HCT116 (cell line): ENCODE measurements at regions not wholly inside any gene's neighbourhood (a gene's known extent, or its start where the extent isn't known, plus 50 kb on each side); places are given as distances from the start of the nearest gene placed in this dataset.

Source experiments
- ATAC-seq: fragments of 200-7000 bp; cut with Tn5 transposase; 2 replicates; pipeline ENCODE4 v1.9.1; 2020; ENCODE audit warnings: mild to moderate bottlenecking, moderate library complexity
- BruUV-seq: library from RNA; stranded (reverse); fragments of 400-500 nt; replicated peaks from 2 replicates; lab custom pipeline; 2021; lab: Mats Ljungman, UMichigan
- CTCF ChIA-PET: fragments of 300-600 bp; sonication (Branson Sonifier 250); formaldehyde crosslinking; loops from one replicate; lab custom pipeline; 2021; ENCODE audit warnings: antibody characterized with exemption; lab: Charles Lee
- POLR2A ChIA-PET: fragments of 300-600, 350-600 bp; sonication (Branson Sonifier 250); formaldehyde crosslinking; loops from one replicate; lab custom pipeline; 2021; ENCODE audit warnings: antibody characterized with exemption; lab: Charles Lee
- RAD21 ChIA-PET, 2 experiments: fragments of 300-600 bp; sonication (Branson Sonifier 250); formaldehyde crosslinking; loops; one replicate each; lab custom pipeline; 2023; ENCODE audit warnings: low total read pairs in 2 of 2; ENCODE audit not compliant: uncharacterized antibody in 2 of 2, unreplicated experiment in 2 of 2, low non-redundant PET in 1 of 2; lab: Charles Lee
- DNase-seq: peaks from one replicate; pipeline ENCODE4 v3.0.0-alpha.2; 2010; ENCODE audit warnings: low read depth, low spot score
- H2AFZ ChIP-seq: fragments of 200-600 bp; shearing (Covaris generic), sonication (generic); 2 replicates; pipeline ENCODE4 v1.6.1; 2017; ENCODE audit warnings: low read depth, mixed run types, mixed read lengths, antibody characterized with exemption, low read length; ENCODE audit not compliant: poor library complexity, severe bottlenecking
- H3K27ac ChIP-seq: 2 replicates; pipeline ENCODE4 v1.5.1; 2012; ENCODE audit warnings: low read depth, low read length
- H3K27me3 ChIP-seq: fragments of 200-600 bp; sonication (generic); 2 replicates; pipeline ENCODE4 v1.6.1; 2016; ENCODE audit warnings: mixed run types, low read length, mixed read lengths; ENCODE audit not compliant: insufficient read depth
- H3K36me3 ChIP-seq, 2 experiments: fragments of 200-500 bp in 1 of 2; fragments of 200-600 bp in 1 of 2; sonication (Bioruptor generic) in 1 of 2; sonication (generic) in 1 of 2; 2 replicates each; pipeline versions ENCODE4 v1.5.1 to v1.6.1; 2014 to 2016; ENCODE audit warnings: low read length in 2 of 2, inconsistent platforms in 1 of 2, mixed read lengths in 1 of 2, mixed run types in 1 of 2; ENCODE audit not compliant: insufficient read depth in 2 of 2, control insufficient read depth in 1 of 2
- H3K4me1 ChIP-seq, 2 experiments: fragments of 200-600 bp in 1 of 2; sonication (generic) in 1 of 2; 2 replicates each; pipeline versions ENCODE4 v1.5.1 to v1.6.1; 2012 to 2017; ENCODE audit warnings: low read length in 2 of 2, inconsistent platforms in 1 of 2, mild to moderate bottlenecking in 1 of 2, mixed read lengths in 1 of 2, mixed run types in 1 of 2, moderate library complexity in 1 of 2; ENCODE audit not compliant: insufficient read depth in 2 of 2, control insufficient read depth in 1 of 2
- H3K4me2 ChIP-seq: fragments of 200-600 bp; sonication (generic); 2 replicates; pipeline ENCODE4 v1.6.1; 2017; ENCODE audit warnings: mixed run types, low read length, mixed read lengths
- H3K4me3 ChIP-seq, 2 experiments: fragments of 200-600 bp in 1 of 2; sonication (generic) in 1 of 2; replicated peaks in 1 of 2; 2 replicates each; pipeline ENCODE4 v1.5.1; 2011 to 2016; ENCODE audit warnings: low read length in 2 of 2, control low read depth in 1 of 2, low read depth in 1 of 2, mild to moderate bottlenecking in 1 of 2, mixed read lengths in 1 of 2, mixed run types in 1 of 2
- H3K79me2 ChIP-seq: fragments of 200-600 bp; sonication (generic); 2 replicates; pipeline ENCODE4 v1.6.1; 2017; ENCODE audit warnings: mild to moderate bottlenecking, mixed run types, low read length, moderate library complexity, mixed read lengths; ENCODE audit not compliant: insufficient read depth
- H3K9ac ChIP-seq: fragments of 200-600 bp; sonication (generic); 2 replicates; pipeline ENCODE4 v1.6.1; 2016; ENCODE audit warnings: low read length, mixed read lengths
- H3K9me2 ChIP-seq: fragments of 200-600 bp; sonication (generic), shearing (Covaris generic); 2 replicates; pipeline ENCODE4 v1.6.1; 2017; ENCODE audit warnings: mixed run types, mild to moderate bottlenecking, moderate library complexity; ENCODE audit not compliant: insufficient read depth
- H3K9me3 ChIP-seq, 2 experiments: fragments of 200-500 bp in 1 of 2; fragments of 200-600 bp in 1 of 2; sonication (Bioruptor generic) in 1 of 2; sonication (generic) in 1 of 2; 2 replicates each; pipeline ENCODE4 v1.6.1; 2014 to 2017; ENCODE audit warnings: low read length in 2 of 2, mixed read lengths in 2 of 2, inconsistent platforms in 1 of 2, low read depth in 1 of 2, mild to moderate bottlenecking in 1 of 2, mixed run types in 1 of 2, moderate library complexity in 1 of 2; ENCODE audit not compliant: control insufficient read depth in 1 of 2, insufficient read depth in 1 of 2
- H4K20me1 ChIP-seq: fragments of 200-600 bp; sonication (generic), shearing (Covaris generic); 2 replicates; pipeline ENCODE4 v1.6.1; 2017; ENCODE audit warnings: mixed run types, mild to moderate bottlenecking, moderate library complexity; ENCODE audit not compliant: insufficient read depth
- CBX3 ChIP-seq: IDR thresholded peaks from 2 replicates; pipeline ENCODE4 v1.6.1; 2012; ENCODE audit warnings: low read depth
- EGR1 ChIP-seq: IDR thresholded peaks from 2 replicates; pipeline ENCODE4 v1.6.1; 2012; ENCODE audit warnings: low read depth
- ELF1 ChIP-seq: IDR thresholded peaks from 2 replicates; pipeline ENCODE4 v1.6.1; 2012; ENCODE audit warnings: low read depth, borderline replicate concordance
- POLR2AphosphoS5 ChIP-seq: IDR thresholded peaks from 2 replicates; pipeline ENCODE4 v1.6.1; 2011; ENCODE audit warnings: mild to moderate bottlenecking, low read depth, low read length, moderate library complexity
- REST ChIP-seq: IDR thresholded peaks from 2 replicates; pipeline ENCODE4 v1.6.1; 2012; ENCODE audit warnings: low read depth
- SIN3A ChIP-seq: IDR thresholded peaks from 2 replicates; pipeline ENCODE4 v1.6.1; 2012; ENCODE audit warnings: low read depth
- SP1 ChIP-seq: IDR thresholded peaks from 2 replicates; pipeline ENCODE4 v1.6.1; 2012; ENCODE audit warnings: low read depth
- SRF ChIP-seq: IDR thresholded peaks from 2 replicates; pipeline ENCODE4 v1.6.1; 2012; ENCODE audit warnings: low read depth
- YY1 ChIP-seq: IDR thresholded peaks from 2 replicates; pipeline ENCODE4 v1.6.1; 2011; ENCODE audit warnings: low read length, low read depth, moderate library complexity, mild to moderate bottlenecking; ENCODE audit not compliant: insufficient replicate concordance; ENCODE audit errors: extremely low read depth
- ZNF274 ChIP-seq: fragments of 200-500 bp; sonication (Bioruptor generic); IDR thresholded peaks from 2 replicates; pipeline ENCODE4 v1.6.1; 2014; ENCODE audit warnings: mild to moderate bottlenecking, low read depth, low read length, inconsistent platforms
- intact Hi-C: fragments of 100-400 bp; cut with micrococcal nuclease; formaldehyde crosslinking; loops from 2 replicates; pipeline ENCODE4 v1.10.0; 2022

GRCh38 chr17:77271411-77271810 is 130.6 kb downstream of the SEC14L1 start (continued):
- no peak for TF ChIP-seq ELF1
- no peak for TF ChIP-seq YY1
- no peak for TF ChIP-seq SP1
- TF ChIP-seq, all 23 proteins: peak for 0

- DNase-seq (no peak), ATAC-seq (no peak)
- Histone ChIP-seq H3K4me2 (no peak overlapping the region), H2AFZ (no peak overlapping the region), H3K9me2 (no peaks in the 10 kb centered on the region), H3K4me3 (no peak overlapping the region), H4K20me1 (no peaks in the 10 kb centered on the region), H3K9ac (no peak overlapping the region), H3K4me1 (peaks cover 0 to 18% of the 10 kb centered on the region in 2 experiments; a peak in 2 of 4 replicates), H3K79me2 (no peaks in the 10 kb centered on the region), H3K9me3 (no peaks in the 10 kb centered on the region), H3K27me3 (no peaks in the 10 kb centered on the region), H3K27ac (no peak overlapping the region), H3K36me3 (no peaks in the 10 kb centered on the region)
- no TSS peak for BruUV-seq
- intact Hi-C loops = no loop called here
- ChIA-PET CTCF (no interaction called here), POLR2A (interaction anchor here (0.6 kb wide), 1 partner anchor 611 kb away, joined by 3 read pairs; no protein-coding TSS in a partner anchor), RAD21 (interaction anchor here in 1 of 2 experiments (0.6 kb wide), 1 partner anchor 786 kb away, joined by 4 read pairs; no protein-coding TSS in a partner anchor)
- TF ChIP-seq POLR2AphosphoS5 (no peak), EGR1 (no peak), SRF (no peak), SP1 (no peak), ZNF274 (no peak), CBX3 (no peak), REST (no peak), SIN3A (no peak)
Observed at GRCh38 chr17:77273397-77274085, 132.8 kb downstream of the SEC14L1 start.
